ENCODE measurements at regions not wholly inside any gene's neighbourhood (a gene's known extent, or its start where the extent isn't known, plus 50 kb on each side); places are given as distances from the start of the nearest gene placed in this dataset.
A peak's percentile ranks its signal among the peaks of the same experiment; 100 is the strongest.

DNA sequence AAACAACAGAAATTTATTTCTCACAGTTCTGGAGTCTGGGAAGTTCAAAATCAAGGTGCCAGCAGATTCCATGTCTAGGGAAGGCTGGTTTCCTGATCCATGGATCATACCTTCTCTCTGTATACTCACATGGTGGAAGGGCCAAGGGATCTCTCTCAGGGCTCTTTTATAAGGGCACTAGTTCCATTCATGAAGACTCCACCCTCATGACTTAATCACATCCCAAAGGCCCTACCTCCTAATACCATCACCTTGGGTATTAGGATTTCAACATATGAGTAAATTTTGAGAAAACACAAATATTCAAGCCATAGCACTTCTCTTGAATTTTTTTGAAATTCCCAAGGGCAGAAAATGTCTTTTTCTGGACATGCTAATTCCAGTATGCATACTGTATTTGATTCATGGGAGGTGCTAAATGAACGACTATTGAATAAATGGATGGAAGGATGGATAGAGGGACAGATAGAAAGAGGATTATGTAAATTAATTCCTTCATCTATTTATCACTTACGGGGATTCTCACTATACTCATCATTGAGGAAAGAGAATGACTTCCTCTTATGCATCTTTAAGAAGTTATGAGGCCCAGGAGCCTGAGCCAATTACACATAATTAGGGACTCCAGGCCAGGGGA, 182.8 kb downstream of the NRIP1 start:
- WGBS, 2 donors = 93 to 94% methylated on average over 2 of the region's 2 CpGs
- Histone ChIP-seq H3K4me1 (peaks cover 0 to 13% (median 11%) of the 10 kb centered on the region in 4 donors), H3K27ac (no peak overlapping the region), H3K9me3 (no peaks in the 10 kb centered on the region), H3K36me3 (no peaks in the 10 kb centered on the region), H3K27me3 (no peaks in the 10 kb centered on the region), H3K4me3 (no peak overlapping the region)
- TF ChIP-seq POLR2AphosphoS5 (IDR thresholded peaks at IDR 0.05) (no peak), EP300 (IDR thresholded peaks at IDR 0.05) (no peak), POLR2A (IDR thresholded peaks at IDR 0.05) (no peak)
- TF ChIP-seq, protein P1, sequence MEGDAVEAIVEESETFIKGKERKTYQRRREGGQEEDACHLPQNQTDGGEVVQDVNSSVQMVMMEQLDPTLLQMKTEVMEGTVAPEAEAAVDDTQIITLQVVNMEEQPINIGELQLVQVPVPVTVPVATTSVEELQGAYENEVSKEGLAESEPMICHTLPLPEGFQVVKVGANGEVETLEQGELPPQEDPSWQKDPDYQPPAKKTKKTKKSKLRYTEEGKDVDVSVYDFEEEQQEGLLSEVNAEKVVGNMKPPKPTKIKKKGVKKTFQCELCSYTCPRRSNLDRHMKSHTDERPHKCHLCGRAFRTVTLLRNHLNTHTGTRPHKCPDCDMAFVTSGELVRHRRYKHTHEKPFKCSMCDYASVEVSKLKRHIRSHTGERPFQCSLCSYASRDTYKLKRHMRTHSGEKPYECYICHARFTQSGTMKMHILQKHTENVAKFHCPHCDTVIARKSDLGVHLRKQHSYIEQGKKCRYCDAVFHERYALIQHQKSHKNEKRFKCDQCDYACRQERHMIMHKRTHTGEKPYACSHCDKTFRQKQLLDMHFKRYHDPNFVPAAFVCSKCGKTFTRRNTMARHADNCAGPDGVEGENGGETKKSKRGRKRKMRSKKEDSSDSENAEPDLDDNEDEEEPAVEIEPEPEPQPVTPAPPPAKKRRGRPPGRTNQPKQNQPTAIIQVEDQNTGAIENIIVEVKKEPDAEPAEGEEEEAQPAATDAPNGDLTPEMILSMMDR (IDR thresholded peaks at IDR 0.05) = no peak
- ATAC-seq (ENCODE audit: low FRiP score in 2 of 2) (no peak), DNase-seq (no peak)

DNA sequence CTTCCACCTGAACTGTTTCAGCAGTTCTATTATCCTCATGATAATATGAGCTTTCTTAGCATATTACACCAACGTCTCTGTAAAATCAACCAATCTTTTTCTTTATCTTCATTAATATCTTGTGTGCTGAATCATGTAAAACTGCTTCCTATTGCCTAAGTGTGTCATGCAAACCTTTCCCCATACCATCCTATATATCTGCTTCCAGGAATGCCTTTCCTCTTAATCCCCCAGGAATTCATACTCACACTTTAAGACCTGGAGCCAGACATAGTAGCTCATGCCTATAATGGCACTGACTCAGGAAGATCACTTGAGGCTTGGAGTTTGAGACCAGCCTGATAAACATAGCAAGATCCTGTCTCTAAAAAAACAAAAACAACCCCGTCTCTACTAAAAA, 183.9 kb downstream of the NRIP1 start:
- no peaks in the 10 kb centered on the region for H3K9me3 ChIP-seq
- ATAC-seq (ENCODE audit: low FRiP score in 2 of 2) (no peak), DNase-seq (no peak)
- TF ChIP-seq EP300 (IDR thresholded peaks at IDR 0.05) = no peak
- TF ChIP-seq, protein P1 (IDR thresholded peaks at IDR 0.05) = no peak
- TF ChIP-seq POLR2AphosphoS5 (IDR thresholded peaks at IDR 0.05) = no peak
- no peak for TF ChIP-seq POLR2A (IDR thresholded peaks at IDR 0.05)
- no peaks in the 10 kb centered on the region for H3K27me3 ChIP-seq
- no peaks in the 10 kb centered on the region for H3K36me3 ChIP-seq
- H3K4me1 ChIP-seq = peaks cover 0 to 14% (median 11%) of the 10 kb centered on the region in 4 donors
- no peak overlapping the region for H3K4me3 ChIP-seq
- WGBS, 2 donors = 86 to 87% methylated on average over 2 of the region's 2 CpGs
- H3K27ac ChIP-seq = no peak overlapping the region

DNA sequence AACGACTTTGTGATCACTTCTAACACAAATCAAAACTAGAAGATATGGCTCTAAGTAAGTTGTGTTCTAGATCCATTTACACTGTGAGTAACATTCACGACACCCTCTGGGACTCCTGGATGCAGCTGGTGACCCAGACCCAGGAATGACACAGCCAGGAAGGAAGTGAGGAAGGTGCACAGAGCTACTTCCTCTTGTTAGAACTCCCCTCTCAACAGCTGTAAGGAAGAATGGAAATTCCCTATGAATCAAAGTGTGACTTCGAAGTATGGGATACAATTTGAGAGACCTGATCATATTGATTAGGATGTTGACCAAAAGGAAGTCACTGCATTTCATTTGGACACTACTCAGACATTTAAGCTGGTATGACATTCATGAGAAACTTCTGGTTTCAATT, 185.3 kb downstream of the NRIP1 start:
- H3K4me1 ChIP-seq = peaks cover 0 to 14% (median 11%) of the 10 kb centered on the region in 4 donors
- TF ChIP-seq POLR2AphosphoS5 (IDR thresholded peaks at IDR 0.05) (no peak), EP300 (IDR thresholded peaks at IDR 0.05) (no peak), POLR2A (IDR thresholded peaks at IDR 0.05) (no peak)
- TF ChIP-seq, protein P1 (IDR thresholded peaks at IDR 0.05) = no peak
- no peak for DNase-seq
- 44 to 47% methylated on average over 3 of the region's 3 CpGs for WGBS, 2 donors
- H3K36me3 ChIP-seq = no peaks in the 10 kb centered on the region
- no peaks in the 10 kb centered on the region for H3K27me3 ChIP-seq
- ATAC-seq (ENCODE audit: low FRiP score in 2 of 2) = peak in 1 of 2 donors; percentile 57
- H3K9me3 ChIP-seq = no peaks in the 10 kb centered on the region
- no peak overlapping the region for H3K27ac ChIP-seq
- H3K4me3 ChIP-seq = no peak overlapping the region

DNA sequence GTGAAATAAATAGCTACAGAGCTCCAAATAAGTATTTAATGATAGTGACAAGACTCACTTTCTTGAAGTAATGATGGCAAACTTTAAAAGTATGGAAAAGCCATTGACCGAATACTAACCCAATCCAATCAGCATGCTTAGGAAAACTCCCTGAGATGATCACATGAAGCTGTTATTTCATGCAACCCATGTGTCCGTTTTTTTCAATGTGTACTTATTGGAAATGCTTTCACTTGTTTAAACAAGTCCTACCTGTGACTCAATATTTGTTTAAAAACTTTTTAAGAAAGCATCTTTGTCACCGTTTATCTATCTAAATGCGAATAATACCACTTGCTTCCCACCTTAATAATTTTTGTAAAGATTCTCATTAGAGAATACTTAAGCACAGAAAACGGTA, 185.8 kb downstream of the NRIP1 start:
- Histone ChIP-seq H3K27me3 (no peaks in the 10 kb centered on the region), H3K4me1 (peaks cover 0 to 14% (median 11%) of the 10 kb centered on the region in 4 donors), H3K4me3 (no peak overlapping the region), H3K9me3 (no peaks in the 10 kb centered on the region), H3K27ac (no peak overlapping the region), H3K36me3 (no peaks in the 10 kb centered on the region)
- ATAC-seq (ENCODE audit: low FRiP score in 2 of 2) (no peak), DNase-seq (no peak)
- 64 to 66% methylated on average over 5 of the region's 5 CpGs for WGBS, 2 donors
- no peak for TF ChIP-seq POLR2AphosphoS5 (IDR thresholded peaks at IDR 0.05)
- TF ChIP-seq, protein P1 (IDR thresholded peaks at IDR 0.05) = no peak
- TF ChIP-seq POLR2A (IDR thresholded peaks at IDR 0.05) = no peak
- no peak for TF ChIP-seq EP300 (IDR thresholded peaks at IDR 0.05)
